ENCODE measurements at regions not wholly inside any gene's neighbourhood (a gene's known extent, or its start where the extent isn't known, plus 50 kb on each side); places are given as distances from the start of the nearest gene placed in this dataset.

DNA sequence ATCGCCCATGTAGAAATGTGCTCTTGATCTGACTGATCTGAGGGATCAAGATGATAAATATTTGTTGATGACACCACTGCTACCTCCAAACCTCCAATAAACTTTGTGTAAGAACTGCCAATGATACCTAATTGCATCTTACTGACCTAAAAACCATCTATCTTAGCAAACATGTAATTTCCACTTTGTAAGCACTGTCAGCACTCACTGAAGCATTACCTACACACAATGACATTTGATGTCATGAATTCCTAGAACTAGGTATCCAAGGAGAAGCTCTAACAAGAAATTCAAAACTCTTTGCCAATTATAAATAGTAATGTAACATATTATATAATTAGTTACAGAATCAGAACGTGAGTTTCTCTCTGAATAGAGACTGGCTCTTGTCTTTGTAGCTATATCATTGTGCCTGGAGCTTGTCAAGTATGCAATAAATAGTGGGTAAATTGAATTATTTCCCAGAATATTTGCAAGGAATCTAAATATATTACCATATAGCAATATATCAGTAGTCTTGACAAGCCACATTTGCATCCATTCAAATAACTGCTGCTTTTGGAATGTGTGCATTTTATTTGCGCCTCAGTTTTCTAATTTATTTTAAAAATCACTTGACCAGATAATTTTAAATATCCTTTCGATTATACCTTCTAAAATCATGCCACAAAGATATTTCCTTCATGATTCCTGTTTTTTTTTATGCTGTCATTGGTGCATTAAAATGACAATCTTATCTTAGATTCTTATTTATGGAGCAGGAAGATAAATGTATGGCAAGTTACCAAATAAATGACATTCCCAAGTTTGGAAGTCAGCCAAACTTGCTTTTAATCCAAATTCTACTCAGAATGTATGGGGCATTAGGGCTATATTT lies 232.3 kb upstream of the NEIL3 start:
- Mint-ChIP-seq H3K36me3 (ENCODE audit: unreplicated experiment) (no peaks in the 10 kb centered on the region), H3K27me3 (ENCODE audit: unreplicated experiment) (no peaks in the 10 kb centered on the region), H3K9me3 (ENCODE audit: unreplicated experiment) (no peaks in the 10 kb centered on the region), H3K27ac (ENCODE audit: unreplicated experiment) (no peak overlapping the region), H3K4me3 (ENCODE audit: unreplicated experiment) (no peak overlapping the region), H3K4me1 (ENCODE audit: low read depth, unreplicated experiment) (no peaks in the 10 kb centered on the region)
- TF ChIP-seq, protein P1, sequence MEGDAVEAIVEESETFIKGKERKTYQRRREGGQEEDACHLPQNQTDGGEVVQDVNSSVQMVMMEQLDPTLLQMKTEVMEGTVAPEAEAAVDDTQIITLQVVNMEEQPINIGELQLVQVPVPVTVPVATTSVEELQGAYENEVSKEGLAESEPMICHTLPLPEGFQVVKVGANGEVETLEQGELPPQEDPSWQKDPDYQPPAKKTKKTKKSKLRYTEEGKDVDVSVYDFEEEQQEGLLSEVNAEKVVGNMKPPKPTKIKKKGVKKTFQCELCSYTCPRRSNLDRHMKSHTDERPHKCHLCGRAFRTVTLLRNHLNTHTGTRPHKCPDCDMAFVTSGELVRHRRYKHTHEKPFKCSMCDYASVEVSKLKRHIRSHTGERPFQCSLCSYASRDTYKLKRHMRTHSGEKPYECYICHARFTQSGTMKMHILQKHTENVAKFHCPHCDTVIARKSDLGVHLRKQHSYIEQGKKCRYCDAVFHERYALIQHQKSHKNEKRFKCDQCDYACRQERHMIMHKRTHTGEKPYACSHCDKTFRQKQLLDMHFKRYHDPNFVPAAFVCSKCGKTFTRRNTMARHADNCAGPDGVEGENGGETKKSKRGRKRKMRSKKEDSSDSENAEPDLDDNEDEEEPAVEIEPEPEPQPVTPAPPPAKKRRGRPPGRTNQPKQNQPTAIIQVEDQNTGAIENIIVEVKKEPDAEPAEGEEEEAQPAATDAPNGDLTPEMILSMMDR (IDR thresholded peaks at IDR 0.05; ENCODE audit: partially characterized antibody, unreplicated experiment): no peak
- DNase-seq: no peak

- Mint-ChIP-seq H3K4me3 (ENCODE audit: unreplicated experiment) (no peak overlapping the region), H3K27me3 (ENCODE audit: unreplicated experiment) (no peaks in the 10 kb centered on the region), H3K9me3 (ENCODE audit: unreplicated experiment) (no peaks in the 10 kb centered on the region), H3K36me3 (ENCODE audit: unreplicated experiment) (no peaks in the 10 kb centered on the region), H3K27ac (ENCODE audit: unreplicated experiment) (no peak overlapping the region), H3K4me1 (ENCODE audit: low read depth, unreplicated experiment) (no peaks in the 10 kb centered on the region)
- no peak for DNase-seq
- TF ChIP-seq, protein P1 (IDR thresholded peaks at IDR 0.05; ENCODE audit: partially characterized antibody, unreplicated experiment): no peak
Measured at GRCh38 chr4:177079327-177079726, 230.3 kb upstream of the NEIL3 start.

DNA sequence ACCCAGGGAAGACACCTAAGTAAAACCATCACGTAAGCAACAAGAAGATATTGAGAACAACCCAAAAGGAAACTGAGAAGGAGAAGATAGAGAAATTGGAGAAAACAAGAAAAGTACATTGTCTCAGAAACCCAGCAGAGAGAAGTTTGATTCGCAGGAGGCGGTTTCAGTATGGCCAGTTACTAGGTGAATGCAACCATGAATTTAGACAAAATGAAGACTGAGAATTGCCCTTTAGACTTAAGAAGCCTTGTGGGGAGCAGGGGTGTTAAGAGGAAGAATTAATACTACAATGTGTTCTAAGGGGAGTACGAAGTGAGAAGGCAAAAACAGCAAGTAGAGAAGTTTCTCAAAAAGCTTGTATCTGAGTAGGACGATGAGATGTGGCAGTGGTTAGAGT lies 229.3 kb upstream of the NEIL3 start:
- Mint-ChIP-seq H3K9me3 (ENCODE audit: unreplicated experiment) (no peaks in the 10 kb centered on the region), H3K4me1 (ENCODE audit: low read depth, unreplicated experiment) (no peaks in the 10 kb centered on the region), H3K27ac (ENCODE audit: unreplicated experiment) (no peak overlapping the region), H3K36me3 (ENCODE audit: unreplicated experiment) (no peaks in the 10 kb centered on the region), H3K27me3 (ENCODE audit: unreplicated experiment) (no peaks in the 10 kb centered on the region), H3K4me3 (ENCODE audit: unreplicated experiment) (no peak overlapping the region)
- TF ChIP-seq, protein P1 (IDR thresholded peaks at IDR 0.05; ENCODE audit: partially characterized antibody, unreplicated experiment): no peak
- DNase-seq: no peak

DNA sequence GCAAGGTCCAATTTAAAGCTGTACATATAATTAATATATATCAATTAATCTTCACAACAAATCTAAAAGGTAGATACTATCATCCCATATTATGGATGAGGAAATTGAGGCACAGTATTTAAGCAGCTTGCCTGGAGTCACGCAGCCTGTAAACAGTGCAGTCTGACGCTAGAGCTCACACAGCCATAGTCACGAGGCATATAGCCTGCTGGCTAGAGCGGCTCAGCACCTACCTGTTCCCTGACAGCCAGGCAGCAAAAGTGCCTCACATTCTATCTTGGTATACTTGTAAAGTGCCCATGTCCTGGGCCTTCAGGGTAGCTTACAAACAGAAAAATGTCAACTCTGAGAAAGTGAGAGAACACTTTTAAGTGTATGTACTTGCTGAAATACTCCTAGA lies 222.6 kb upstream of the NEIL3 start:
- H3K4me1 Mint-ChIP-seq (ENCODE audit: low read depth, unreplicated experiment): no peaks in the 10 kb centered on the region

GRCh38 chr4:177087499-177087898 lies 222.2 kb upstream of the NEIL3 start:
- Mint-ChIP-seq H3K9me3 (ENCODE audit: unreplicated experiment) (no peaks in the 10 kb centered on the region), H3K4me1 (ENCODE audit: low read depth, unreplicated experiment) (no peaks in the 10 kb centered on the region), H3K27me3 (ENCODE audit: unreplicated experiment) (no peaks in the 10 kb centered on the region), H3K36me3 (ENCODE audit: unreplicated experiment) (no peaks in the 10 kb centered on the region), H3K4me3 (ENCODE audit: unreplicated experiment) (no peak overlapping the region), H3K27ac (ENCODE audit: unreplicated experiment) (no peak overlapping the region)
- TF ChIP-seq, protein P1 (IDR thresholded peaks at IDR 0.05; ENCODE audit: partially characterized antibody, unreplicated experiment): no peak
- no peak for DNase-seq

More for the DNA sequence above, 222.6 kb upstream of the NEIL3 start:
- no peaks in the 10 kb centered on the region for H3K9me3 Mint-ChIP-seq (ENCODE audit: unreplicated experiment)
- TF ChIP-seq, protein P1 (IDR thresholded peaks at IDR 0.05; ENCODE audit: partially characterized antibody, unreplicated experiment): no peak
- no peak overlapping the region for H3K27ac Mint-ChIP-seq (ENCODE audit: unreplicated experiment)
- H3K27me3 Mint-ChIP-seq (ENCODE audit: unreplicated experiment): no peaks in the 10 kb centered on the region
- no peaks in the 10 kb centered on the region for H3K36me3 Mint-ChIP-seq (ENCODE audit: unreplicated experiment)
- no peak for DNase-seq
- no peak overlapping the region for H3K4me3 Mint-ChIP-seq (ENCODE audit: unreplicated experiment)
